ENCODE measurements at regions not wholly inside any gene's neighbourhood (a gene's known extent, or its start where the extent isn't known, plus 50 kb on each side); places are given as distances from the start of the nearest gene placed in this dataset.

DNA sequence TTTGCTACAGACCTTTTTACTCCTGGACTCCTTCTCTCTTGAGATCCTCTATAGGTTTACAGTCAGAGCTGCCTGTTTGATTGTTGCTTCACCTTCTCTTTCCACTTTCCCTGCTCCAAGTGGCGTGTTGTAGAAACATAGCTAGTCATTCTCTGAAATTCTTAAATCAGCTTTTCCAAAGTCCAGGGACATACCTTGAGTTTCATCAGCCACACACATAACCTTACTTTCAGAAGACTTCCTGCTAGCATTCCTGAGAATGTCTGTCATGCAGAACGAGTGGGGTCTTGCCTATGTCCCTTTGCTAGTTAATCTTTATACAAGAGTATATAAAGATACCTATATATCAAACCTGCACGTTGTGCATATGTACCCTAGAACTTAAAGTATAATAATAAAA, 230.3 kb upstream of the ZNF462 start:
- no peak for DNase-seq (ENCODE audit: low read depth in 2 of 2, low spot score in 1 of 2)

DNA sequence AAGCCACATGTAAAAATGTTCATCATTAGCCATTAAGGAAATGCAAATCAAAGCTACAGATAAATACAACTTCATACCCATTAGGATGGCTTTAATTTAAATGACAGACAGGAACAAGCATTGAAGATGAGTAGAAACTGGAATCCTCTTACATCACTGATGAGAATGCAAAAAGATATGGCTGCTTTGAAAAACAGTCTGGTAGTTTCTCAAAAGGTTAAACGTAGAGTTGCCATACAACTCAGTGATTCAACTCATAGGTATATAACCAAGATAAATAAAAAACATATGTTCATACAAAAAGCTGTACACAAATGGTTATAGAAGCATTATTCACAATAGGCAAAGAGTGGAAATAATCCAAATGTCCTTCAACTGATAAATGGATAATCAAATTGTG, 228.8 kb upstream of the ZNF462 start:
- no peak for DNase-seq (ENCODE audit: low read depth in 2 of 2, low spot score in 1 of 2)

GRCh38 chr9:106634641-106635040, 228.3 kb upstream of the ZNF462 start:
- DNase-seq (ENCODE audit: low read depth in 2 of 2, low spot score in 1 of 2), result no peak

DNA sequence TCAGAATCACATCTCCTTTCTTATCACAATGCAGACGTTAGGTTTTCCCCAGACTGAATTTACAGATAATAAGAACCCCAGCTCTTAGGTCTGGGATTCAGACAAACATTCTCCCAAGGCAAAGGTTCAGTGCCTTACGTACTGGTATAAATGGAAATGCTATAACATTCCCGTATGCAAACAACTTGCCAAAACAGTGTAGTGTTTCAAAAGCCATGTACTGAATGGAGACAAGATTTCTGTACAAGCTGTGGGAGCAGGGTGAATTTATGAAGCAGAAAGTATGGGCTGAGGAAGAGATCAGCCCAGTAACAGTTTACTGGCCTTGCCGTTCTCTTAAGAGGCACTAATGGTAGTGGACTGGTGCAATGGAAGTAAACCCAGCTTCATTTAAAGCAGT, 225.5 kb upstream of the ZNF462 start:
- no peak for DNase-seq (ENCODE audit: low read depth in 2 of 2, low spot score in 1 of 2)

DNA sequence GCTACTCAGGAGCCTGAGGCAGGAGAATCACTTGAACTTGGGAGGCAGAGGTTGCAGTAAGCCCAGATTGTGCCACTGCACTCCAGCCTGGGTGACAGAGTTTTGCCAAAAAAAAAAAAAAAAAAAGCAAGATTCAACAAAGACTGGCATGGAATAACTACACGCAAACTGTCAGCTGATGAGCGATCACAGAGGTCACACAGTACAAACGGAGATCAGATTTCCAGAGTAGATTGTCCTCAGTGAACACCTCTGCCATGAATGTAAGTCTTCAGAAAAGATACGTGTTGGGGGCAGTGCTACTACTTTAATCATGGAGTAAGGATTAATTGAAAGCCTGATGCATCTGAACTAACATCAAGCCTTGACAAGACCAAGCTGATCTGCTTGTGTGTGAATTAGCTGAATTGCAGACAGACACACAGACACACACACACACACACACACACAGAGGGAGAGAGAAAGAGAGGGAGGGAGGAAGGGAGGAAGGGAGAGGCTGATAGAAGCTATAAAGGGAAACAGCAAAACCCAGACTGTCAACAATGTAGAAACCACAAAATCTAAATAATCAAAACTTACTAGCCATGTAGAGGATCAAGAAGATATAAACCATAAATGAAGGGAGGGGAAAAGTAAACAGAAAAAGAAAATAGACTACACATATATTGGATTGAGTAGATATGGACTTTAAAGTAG, 222.9 kb upstream of the ZNF462 start:
- DNase-seq (ENCODE audit: low read depth in 2 of 2, low spot score in 1 of 2), result no peak

- no peak for DNase-seq (ENCODE audit: low read depth in 2 of 2, low spot score in 1 of 2)
Measured at GRCh38 chr9:106643211-106643930, 219.6 kb upstream of the ZNF462 start.

DNA sequence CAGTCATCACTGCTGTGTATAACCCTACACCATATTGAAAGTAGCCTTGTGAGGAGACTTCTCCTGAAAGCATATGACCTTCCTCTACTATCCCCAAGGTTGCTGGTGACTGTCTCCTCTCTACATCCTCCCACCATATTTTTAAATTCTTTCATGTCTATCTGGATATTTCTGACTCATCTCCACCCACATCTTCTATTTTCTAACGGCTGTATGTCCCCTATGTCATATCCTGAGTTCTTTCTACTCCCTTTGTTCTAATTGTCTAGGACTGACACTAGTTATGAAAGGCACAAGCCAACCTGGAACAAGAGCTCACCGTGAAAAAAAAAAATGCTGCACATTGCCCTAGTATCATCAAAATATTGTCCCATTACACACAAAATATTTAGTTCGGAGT, 218.3 kb upstream of the ZNF462 start:
- no peak for DNase-seq (ENCODE audit: low read depth in 2 of 2, low spot score in 1 of 2)

- DNase-seq (ENCODE audit: low read depth in 2 of 2, low spot score in 1 of 2), result no peak
Measured at GRCh38 chr9:106648799-106649198, 214.2 kb upstream of the ZNF462 start.

GRCh38 chr9:106649664-106650063, 213.3 kb upstream of the ZNF462 start:
- no peak for DNase-seq (ENCODE audit: low read depth in 2 of 2, low spot score in 1 of 2)

DNA sequence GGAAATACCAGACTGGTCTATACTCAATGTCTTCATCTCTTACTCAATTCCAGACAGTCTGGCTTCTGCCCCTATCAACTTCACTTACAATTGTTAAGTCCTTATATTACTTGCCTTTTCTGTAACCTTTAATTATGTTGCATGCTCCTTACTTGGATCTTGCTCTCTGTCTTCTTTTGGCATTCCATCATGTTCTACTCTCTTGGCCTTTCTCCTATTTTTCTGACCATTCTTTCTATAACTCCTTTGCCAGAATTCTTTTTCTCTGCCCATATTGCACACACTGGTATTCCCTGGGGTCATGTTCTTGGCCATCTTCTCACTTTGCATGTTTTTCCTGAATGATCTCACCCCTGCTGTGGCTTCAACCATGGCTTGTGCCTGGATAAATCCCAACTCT, 209.8 kb upstream of the ZNF462 start:
- DNase-seq (ENCODE audit: low read depth in 2 of 2, low spot score in 1 of 2), result no peak

- no peak for DNase-seq (ENCODE audit: low read depth in 2 of 2, low spot score in 1 of 2)
Measured at GRCh38 chr9:106655966-106656365, 207.0 kb upstream of the ZNF462 start.

GRCh38 chr9:106657926-106658325, 205.0 kb upstream of the ZNF462 start:
- DNase-seq (ENCODE audit: low read depth in 2 of 2, low spot score in 1 of 2), result no peak

GRCh38 chr9:106668534-106668933, 194.4 kb upstream of the ZNF462 start:
- DNase-seq (ENCODE audit: low read depth in 2 of 2, low spot score in 1 of 2), result no peak

GRCh38 chr9:106669835-106670234, 193.1 kb upstream of the ZNF462 start:
- no peak for DNase-seq (ENCODE audit: low read depth in 2 of 2, low spot score in 1 of 2)

DNA sequence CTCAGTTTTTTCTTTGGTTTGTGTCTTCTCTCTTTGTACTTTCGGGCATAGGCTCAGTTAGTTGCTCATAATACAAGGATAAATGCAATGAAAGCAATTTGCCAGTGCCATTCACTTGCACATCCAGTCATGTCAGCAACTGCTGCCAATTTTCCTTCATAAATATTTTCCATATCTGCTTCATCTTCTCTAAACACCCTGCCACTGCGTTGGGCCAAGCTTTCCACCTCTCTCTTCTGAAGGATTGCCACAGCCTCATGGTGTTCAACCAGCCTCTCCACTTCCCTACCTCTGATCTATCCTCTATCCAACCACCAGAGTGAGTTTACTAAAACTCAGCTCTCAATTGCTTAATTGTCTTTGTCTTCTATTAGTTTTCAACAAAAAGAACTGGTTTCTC, 192.5 kb upstream of the ZNF462 start:
- no peak for DNase-seq (ENCODE audit: low read depth in 2 of 2, low spot score in 1 of 2)

GRCh38 chr9:106675780-106676179, 187.2 kb upstream of the ZNF462 start:
- no peak for DNase-seq (ENCODE audit: low read depth in 2 of 2, low spot score in 1 of 2)

- DNase-seq (ENCODE audit: low read depth in 2 of 2, low spot score in 1 of 2), result no peak
Measured at GRCh38 chr9:106677374-106677773, 185.6 kb upstream of the ZNF462 start.

- DNase-seq (ENCODE audit: low read depth in 2 of 2, low spot score in 1 of 2), result no peak
Measured at GRCh38 chr9:106677830-106678229, 185.1 kb upstream of the ZNF462 start.

- no peak for DNase-seq (ENCODE audit: low read depth in 2 of 2, low spot score in 1 of 2)
Measured at GRCh38 chr9:106678273-106678672, 184.7 kb upstream of the ZNF462 start.

GRCh38 chr9:106682420-106682819, 180.5 kb upstream of the ZNF462 start:
- DNase-seq (ENCODE audit: low read depth in 2 of 2, low spot score in 1 of 2), result no peak

- no peak for DNase-seq (ENCODE audit: low read depth in 2 of 2, low spot score in 1 of 2)
Measured at GRCh38 chr9:106683454-106683853, 179.5 kb upstream of the ZNF462 start.

GRCh38 chr9:106684940-106685695, 177.8 kb upstream of the ZNF462 start:
- no peak for DNase-seq (ENCODE audit: low read depth in 2 of 2, low spot score in 1 of 2)
